Gastrocnemius medialis (tissue), 4 donors: ENCODE measurements at regions not wholly inside any gene's neighbourhood (a gene's known extent, or its start where the extent isn't known, plus 50 kb on each side); places are given as distances from the start of the nearest gene placed in this dataset.

Experiments
- POLR2A ChIP-seq, 2 donors: fragments of 450-650 bp; IDR thresholded peaks; one replicate each; pipeline ENCODE4 v1.6.1; 2017; ENCODE audit warnings: antibody characterized with exemption in 2 of 2, mild to moderate bottlenecking in 2 of 2, moderate library complexity in 2 of 2
- TF ChIP-seq, protein P1 (sequence below), 5 experiments: fragments of 450-650 bp in 3 of 5; fragments of 200-600 bp in 2 of 5; sonication (generic) in 2 of 5; IDR thresholded peaks in 4 of 5; conservative IDR thresholded peaks in 1 of 5; 1 replicate in 4 of 5; 2 replicates in 1 of 5; pipeline ENCODE4 v1.5.1; 2016 to 2019; ENCODE audit warnings: antibody characterized with exemption in 5 of 5, mild to moderate bottlenecking in 3 of 5, moderate library complexity in 3 of 5

DNA sequence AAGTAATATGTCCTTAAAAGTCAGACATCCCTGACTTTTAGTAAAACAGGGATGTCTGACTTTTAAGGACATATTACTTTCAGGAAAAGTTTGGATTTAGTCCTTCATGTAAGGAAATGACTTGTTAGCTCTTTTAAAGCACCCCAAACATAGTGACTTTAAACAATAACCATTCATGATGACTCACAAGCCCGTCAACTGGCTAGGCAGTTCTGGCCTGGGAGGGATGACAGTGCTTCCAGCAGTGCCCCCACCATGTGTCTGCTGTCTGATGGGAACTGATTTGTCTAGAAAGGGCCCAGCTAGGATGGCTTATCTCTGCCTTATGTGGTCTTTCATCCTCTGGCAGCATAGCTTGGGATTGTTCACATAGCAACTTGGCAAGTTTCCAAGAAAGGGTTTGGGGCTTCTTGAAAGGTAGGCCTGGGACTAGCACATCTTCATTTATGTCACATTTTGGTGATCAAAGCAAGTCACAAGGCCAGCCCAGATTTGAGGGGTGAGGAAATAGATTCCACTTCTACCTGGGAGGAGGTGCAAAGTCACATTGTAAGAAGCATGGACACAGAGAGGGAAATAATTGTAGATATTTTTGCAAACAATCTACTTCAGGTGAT is 143.5 kb downstream of the C1orf94 start:
- TF ChIP-seq, protein P1, sequence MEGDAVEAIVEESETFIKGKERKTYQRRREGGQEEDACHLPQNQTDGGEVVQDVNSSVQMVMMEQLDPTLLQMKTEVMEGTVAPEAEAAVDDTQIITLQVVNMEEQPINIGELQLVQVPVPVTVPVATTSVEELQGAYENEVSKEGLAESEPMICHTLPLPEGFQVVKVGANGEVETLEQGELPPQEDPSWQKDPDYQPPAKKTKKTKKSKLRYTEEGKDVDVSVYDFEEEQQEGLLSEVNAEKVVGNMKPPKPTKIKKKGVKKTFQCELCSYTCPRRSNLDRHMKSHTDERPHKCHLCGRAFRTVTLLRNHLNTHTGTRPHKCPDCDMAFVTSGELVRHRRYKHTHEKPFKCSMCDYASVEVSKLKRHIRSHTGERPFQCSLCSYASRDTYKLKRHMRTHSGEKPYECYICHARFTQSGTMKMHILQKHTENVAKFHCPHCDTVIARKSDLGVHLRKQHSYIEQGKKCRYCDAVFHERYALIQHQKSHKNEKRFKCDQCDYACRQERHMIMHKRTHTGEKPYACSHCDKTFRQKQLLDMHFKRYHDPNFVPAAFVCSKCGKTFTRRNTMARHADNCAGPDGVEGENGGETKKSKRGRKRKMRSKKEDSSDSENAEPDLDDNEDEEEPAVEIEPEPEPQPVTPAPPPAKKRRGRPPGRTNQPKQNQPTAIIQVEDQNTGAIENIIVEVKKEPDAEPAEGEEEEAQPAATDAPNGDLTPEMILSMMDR (IDR thresholded peaks at IDR 0.05 in 4 of 5, conservative IDR thresholded peaks at IDR 0.05 in 1 of 5), result no peak
- TF ChIP-seq POLR2A (IDR thresholded peaks at IDR 0.05), result no peak
